Kidney tubule cell (primary cell): ENCODE measurements at regions not wholly inside any gene's neighbourhood (a gene's known extent, or its start where the extent isn't known, plus 50 kb on each side); places are given as distances from the start of the nearest gene placed in this dataset.
"Not testable (repeated sequence)": the region's sequence is repeated elsewhere in the genome, so short reads cannot be mapped to it uniquely, and the experiment has no call there.

Experiments
- DNase-seq: peaks from one replicate; pipeline ENCODE4 v3.0.0-alpha.2; 2018; ENCODE audit warnings: low spot score

GRCh38 chr4:37771771-37772170, 54.7 kb upstream of the PGM2 start:
- no peak for DNase-seq

- no peak for DNase-seq
Observed at GRCh38 chr4:37770016-37770415, 56.5 kb upstream of the PGM2 start.

- DNase-seq = no peak
Observed at GRCh38 chr4:37769391-37769989, 57.0 kb upstream of the PGM2 start.

DNA sequence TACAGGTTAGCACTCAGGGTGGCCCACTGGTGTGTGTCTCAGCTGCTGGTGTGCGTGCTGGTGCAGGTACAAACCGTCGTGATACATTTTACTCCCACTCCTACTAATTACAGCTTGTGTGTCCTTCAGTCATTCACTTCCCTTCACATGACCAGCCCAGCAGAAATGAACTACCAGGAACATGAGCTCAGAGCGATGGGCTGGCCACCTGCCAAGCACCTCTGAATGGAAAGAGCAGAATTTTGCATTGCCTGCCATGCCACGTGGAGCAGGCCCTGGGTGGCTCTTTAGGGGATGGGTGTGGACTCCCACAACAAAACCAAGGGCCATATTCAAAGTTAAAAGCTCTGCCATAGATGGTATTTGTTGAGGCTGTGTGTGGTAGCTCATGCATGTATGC, 58.9 kb upstream of the PGM2 start:
- peak; percentile 80 for DNase-seq

DNA sequence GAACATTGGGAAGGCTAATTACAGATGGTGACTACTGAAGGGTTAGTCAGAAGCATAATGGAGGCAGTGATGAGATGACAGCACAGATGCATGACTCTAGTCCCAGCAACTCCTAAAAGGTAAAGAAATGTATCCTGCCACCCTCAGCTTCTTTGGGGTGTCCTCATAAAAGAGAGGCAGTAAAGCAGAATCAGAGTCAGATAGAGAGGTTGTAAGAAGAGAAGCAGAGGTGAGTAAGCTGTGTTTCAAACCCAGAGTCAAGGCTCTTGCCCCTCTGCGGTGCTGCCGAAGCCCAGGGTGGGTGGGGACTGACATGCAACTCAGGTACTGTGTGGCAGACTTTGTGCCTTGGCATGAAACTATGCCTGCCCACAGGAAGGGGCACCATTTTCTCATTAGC, 59.5 kb upstream of the PGM2 start:
- DNase-seq = no peak

DNA sequence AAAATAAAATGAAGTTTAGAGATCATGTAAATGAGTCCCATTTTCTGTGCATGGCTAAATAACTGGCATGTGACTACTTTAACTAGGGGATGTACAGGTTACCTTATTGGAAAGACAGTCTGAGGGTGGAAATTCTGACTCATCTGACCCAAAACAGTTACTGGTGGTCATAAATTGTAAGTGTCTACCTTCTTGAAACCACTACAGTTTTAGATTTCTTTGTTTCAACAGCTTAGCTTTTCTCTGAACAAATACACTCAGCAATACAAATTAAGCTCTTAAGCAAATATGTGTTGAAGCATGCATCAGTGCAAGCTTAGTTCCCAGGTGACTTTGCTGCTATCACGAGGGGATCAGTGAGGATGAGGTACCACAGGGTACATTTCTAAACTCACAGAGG, 60.7 kb upstream of the PGM2 start:
- peak; percentile 14 for DNase-seq

DNA sequence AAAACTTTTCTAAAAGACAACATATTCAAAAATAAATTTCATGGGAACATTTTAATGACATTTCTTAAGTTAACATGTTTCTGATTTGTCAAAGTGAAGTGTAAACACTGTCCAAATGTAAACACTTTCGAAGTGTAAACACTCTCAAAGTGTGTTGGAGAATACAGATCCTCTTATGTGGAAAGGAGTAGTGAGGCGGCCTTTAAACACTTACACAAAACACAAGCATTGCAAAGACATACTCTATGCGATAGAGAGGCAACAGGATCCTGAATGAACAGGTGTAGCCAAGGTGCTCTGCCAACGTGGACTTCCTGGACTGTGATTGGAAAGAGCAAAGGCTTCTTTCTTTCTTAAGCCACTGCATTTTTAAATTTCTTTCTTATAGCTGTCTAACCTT, 62.7 kb upstream of the PGM2 start:
- DNase-seq = no peak

DNA sequence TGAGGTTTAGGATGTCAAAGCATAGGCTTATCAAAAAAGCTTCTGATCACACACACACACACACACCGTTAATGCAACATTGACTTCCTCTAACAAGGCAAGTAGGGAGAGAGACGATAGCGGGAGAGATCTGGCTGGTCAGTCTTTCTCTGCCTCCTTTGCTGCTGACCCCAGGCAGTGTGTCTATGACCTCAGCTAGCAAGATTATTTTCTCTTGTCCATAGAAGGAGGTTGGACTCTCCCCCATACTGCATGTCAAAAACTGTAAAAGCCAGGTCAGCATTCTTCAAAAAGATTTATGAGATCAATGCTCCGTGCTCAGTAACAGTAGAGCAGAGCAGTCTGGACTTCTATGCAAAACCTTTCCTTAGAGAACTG, 63.5 kb upstream of the PGM2 start:
- DNase-seq = no peak

- DNase-seq = peak; percentile 23
Observed at GRCh38 chr4:37762294-37762990, 64.0 kb upstream of the PGM2 start.

DNA sequence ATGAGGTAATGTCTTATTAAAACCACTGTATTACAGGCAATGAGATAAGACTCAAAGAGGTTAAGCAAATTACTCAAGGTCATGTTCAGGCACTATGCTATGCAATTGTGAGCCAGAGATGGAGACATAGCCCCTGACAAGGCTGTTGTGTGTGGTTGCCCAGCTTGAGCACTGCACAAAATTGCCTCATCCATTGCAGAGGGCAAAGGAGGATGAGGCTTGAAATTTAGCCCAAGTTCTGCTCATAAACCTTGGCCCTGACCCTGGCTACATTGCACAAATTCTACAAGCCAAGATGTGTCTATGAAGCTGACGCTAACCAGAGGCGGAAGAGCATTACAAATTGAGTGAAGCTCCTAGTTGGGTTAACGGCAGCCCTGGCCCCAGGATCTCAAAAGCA, 65.6 kb upstream of the PGM2 start:
- DNase-seq = no peak

DNA sequence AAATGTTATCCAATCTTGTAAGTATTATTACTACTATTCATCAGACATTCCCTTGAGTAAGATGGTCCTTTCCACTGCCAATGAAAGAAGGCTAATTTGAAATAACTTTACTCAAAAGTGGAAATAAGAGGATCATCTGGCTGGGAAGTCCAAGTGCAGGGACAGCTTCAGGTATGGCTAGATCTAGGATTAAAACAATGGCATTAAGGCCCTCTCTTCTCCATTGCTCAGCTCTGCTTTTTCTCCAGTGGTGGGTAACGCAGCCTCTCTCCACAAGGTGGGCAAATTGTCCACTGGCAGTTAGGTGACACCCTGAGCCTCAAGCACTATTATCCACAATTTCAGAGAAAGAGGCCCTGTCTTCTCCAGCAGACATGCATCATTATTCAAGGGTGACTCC, 66.7 kb upstream of the PGM2 start:
- DNase-seq = no peak

GRCh38 chr4:37758226-37758625, 68.3 kb upstream of the PGM2 start:
- no peak for DNase-seq

GRCh38 chr4:37757761-37758160, 68.7 kb upstream of the PGM2 start:
- no peak for DNase-seq

DNA sequence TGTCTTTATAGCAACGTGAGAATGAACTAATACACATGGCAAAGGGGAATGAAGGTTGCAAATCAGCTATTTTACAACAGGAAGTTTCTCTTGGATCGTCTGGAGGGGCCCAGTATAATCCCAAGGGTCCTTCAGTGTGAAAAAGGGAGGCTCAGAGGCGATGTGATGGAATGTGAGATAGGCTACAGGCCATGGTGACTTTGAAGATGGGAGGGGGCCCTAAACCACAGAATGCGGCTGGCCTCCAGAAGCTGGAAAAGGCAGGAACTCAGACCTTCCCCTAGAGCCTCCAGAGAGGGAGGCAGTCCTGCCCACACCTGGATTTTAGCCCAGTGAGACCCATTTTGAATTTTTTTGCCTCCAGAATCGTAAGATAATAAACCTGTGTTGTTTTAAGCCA, 69.4 kb upstream of the PGM2 start:
- no peak for DNase-seq

- DNase-seq = no peak
Observed at GRCh38 chr4:37754410-37755185, 68.4 kb upstream of the RELL1 start.

- DNase-seq = no peak
Observed at GRCh38 chr4:37749398-37749988, 63.3 kb upstream of the RELL1 start.

- no peak for DNase-seq
Observed at GRCh38 chr4:37748485-37748884, 62.3 kb upstream of the RELL1 start.

DNA sequence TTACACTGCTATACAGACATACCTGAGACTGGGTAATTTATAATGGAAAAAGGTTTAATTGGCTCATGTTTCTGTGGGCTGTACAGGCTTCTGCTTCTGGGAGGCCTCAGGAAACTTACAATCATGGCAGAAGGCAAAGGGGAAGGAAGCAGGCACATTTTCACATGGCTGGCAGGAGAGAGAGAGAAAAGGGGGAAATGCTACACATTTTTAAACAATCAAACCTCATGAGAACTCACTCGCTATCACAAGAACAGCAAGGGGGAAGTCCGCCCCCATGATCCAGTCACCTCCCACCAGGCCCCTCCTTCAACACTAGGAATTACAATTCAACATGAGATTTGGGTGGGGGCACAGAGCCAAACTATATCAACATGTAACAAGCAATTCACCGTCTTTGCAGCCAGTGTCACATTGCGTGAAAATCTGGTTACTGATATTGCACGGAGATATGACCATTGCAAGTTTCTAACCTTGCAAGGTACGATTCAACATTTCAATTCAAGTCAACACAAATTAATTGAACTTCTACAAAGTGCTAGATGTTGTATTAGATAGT, 61.7 kb upstream of the RELL1 start:
- DNase-seq = no peak

DNA sequence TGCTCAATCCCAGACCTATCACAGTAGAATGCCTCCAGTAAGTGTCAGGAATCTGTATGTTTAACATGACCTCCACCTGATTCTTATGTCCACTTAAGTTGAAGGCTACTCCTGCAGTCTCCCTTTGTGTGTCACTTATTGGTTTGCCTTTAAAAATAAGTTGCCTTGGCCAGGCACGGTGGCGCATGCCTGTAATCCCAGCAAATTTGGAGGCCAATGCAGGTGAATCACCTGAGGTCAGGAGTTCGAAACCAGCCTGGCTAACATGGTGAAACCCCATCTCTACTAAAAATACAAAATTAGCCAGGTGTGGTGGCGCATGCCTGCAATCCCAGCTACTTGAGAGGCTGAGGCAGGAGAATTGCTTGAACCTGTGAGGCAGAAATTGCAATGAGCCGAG, 60.7 kb upstream of the RELL1 start:
- DNase-seq = not testable (repeated sequence)

- DNase-seq = no peak
Observed at GRCh38 chr4:37745946-37746345, 59.8 kb upstream of the RELL1 start.

DNA sequence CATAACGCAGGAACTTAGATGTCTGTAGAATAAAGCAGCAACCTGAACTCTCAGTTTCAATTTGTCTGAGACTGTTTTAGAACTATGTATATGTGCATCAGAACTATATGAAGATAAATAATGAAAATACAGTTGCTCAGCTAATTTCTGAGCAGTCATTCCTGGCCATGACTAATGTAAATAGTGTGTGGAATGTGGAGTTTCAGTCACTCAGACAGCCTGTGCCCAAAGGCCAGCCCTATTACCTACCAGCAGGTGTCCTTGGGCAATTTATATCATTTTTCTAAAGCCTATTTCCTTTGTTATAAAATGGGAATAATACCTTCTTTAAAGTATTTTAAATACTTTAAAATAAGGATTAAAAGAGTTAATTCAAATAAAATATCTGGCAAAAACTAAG, 56.0 kb upstream of the RELL1 start:
- peak; percentile 55 for DNase-seq

DNA sequence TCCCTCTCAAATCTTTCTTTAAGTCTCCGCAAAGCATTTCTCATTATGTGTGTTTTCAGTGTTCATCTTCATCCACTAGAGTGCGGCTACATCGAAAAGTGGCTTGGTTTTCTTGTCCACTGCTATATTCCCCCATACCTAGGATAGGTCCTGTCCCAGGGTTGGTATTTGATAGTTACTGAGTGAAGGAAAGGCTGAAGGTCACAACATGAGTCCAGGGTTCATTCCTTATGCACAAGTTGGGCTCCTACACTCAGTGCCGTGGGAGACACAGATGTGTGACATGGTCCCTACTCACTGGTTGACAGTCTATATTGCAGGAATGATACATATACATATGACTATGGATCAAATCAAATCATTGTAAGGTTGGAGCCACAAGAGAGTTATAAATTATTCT, 55.4 kb upstream of the RELL1 start:
- DNase-seq = no peak

- no peak for DNase-seq
Observed at GRCh38 chr4:37740546-37740945, 54.4 kb upstream of the RELL1 start.
